HepG2 (cell line): ENCODE measurements at regions not wholly inside any gene's neighbourhood (a gene's known extent, or its start where the extent isn't known, plus 50 kb on each side); places are given as distances from the start of the nearest gene placed in this dataset.
A peak's percentile ranks its signal among the peaks of the same experiment; 100 is the strongest.

ENCODE experiments used
- BCLAF1 ChIP-seq: fragments of 450-650 bp; IDR thresholded peaks from 2 replicates; pipeline ENCODE4 v1.6.1; 2017; ENCODE audit warnings: mild to moderate bottlenecking
- CHCHD3 ChIP-seq: sonication (generic); formaldehyde crosslinking; IDR thresholded peaks from 2 replicates; pipeline ENCODE4 v1.8.0; 2022; ENCODE audit warnings: mild to moderate bottlenecking, missing genetic modification reagents, moderate library complexity
- CHD4 ChIP-seq: fragments of 200-600 bp; sonication (generic); IDR thresholded peaks from 2 replicates; pipeline ENCODE4 v1.7.0; 2017; ENCODE audit warnings: mild to moderate bottlenecking, low read length, borderline replicate concordance
- DNMT1 ChIP-seq: sonication (generic); formaldehyde crosslinking; IDR thresholded peaks from 2 replicates; pipeline ENCODE4 v1.5.1; 2020; ENCODE audit warnings: mild to moderate bottlenecking, missing genetic modification reagents
- HHEX ChIP-seq: IDR thresholded peaks from 2 replicates; pipeline ENCODE4 v1.6.1; 2016; ENCODE audit warnings: control low read depth
- KLF6 ChIP-seq: IDR thresholded peaks from 2 replicates; pipeline ENCODE4 v1.8.0; 2016; ENCODE audit warnings: missing biosample characterization, missing genetic modification reagents
- MATR3 ChIP-seq: sonication (generic); formaldehyde crosslinking; IDR thresholded peaks from 2 replicates; pipeline ENCODE4 v1.4.0; 2020; ENCODE audit warnings: missing genetic modification reagents
- MIER3 ChIP-seq: IDR thresholded peaks from 2 replicates; pipeline ENCODE4 v1.6.1; 2016; ENCODE audit warnings: missing compliant biosample characterization, borderline replicate concordance
- SIN3B ChIP-seq: fragments of 150-350 bp; IDR thresholded peaks from 2 replicates; pipeline ENCODE4 v1.6.1; 2014; ENCODE audit warnings: low read length
- SP1 ChIP-seq, 2 experiments: fragments of 450-650 bp in 1 of 2; sonication (generic) in 1 of 2; formaldehyde crosslinking in 1 of 2; IDR thresholded peaks; 2 replicates each; pipeline versions ENCODE4 v1.4.0 to v1.6.1; 2016 to 2020; ENCODE audit warnings: missing genetic modification reagents in 1 of 2
- SP4 ChIP-seq: sonication (generic); formaldehyde crosslinking; IDR thresholded peaks from 2 replicates; pipeline ENCODE4 v1.8.1; 2023; ENCODE audit warnings: mild to moderate bottlenecking, missing genetic modification reagents
- ZBTB25 ChIP-seq: IDR thresholded peaks from 2 replicates; pipeline ENCODE4 v1.6.1; 2018; ENCODE audit warnings: missing genetic modification reagents
- ZNF740 ChIP-seq: sonication (generic); formaldehyde crosslinking; IDR thresholded peaks from 2 replicates; pipeline ENCODE4 v1.4.0; 2020; ENCODE audit warnings: missing genetic modification reagents
- ZNF776 ChIP-seq: sonication (generic); formaldehyde crosslinking; IDR thresholded peaks from 2 replicates; pipeline ENCODE4 v1.4.0; 2020; ENCODE audit warnings: mild to moderate bottlenecking, missing genetic modification reagents
- ZSCAN21 ChIP-seq: sonication (generic); formaldehyde crosslinking; IDR thresholded peaks from 2 replicates; pipeline ENCODE4 v1.8.0; 2022; ENCODE audit warnings: mild to moderate bottlenecking, missing genetic modification reagents, moderate library complexity, borderline replicate concordance
- TF ChIP-seq, protein P1 (sequence below): sonication (generic); formaldehyde crosslinking; IDR thresholded peaks from 2 replicates; pipeline ENCODE4 v1.4.0; 2020; ENCODE audit warnings: mild to moderate bottlenecking, missing genetic modification reagents

DNA sequence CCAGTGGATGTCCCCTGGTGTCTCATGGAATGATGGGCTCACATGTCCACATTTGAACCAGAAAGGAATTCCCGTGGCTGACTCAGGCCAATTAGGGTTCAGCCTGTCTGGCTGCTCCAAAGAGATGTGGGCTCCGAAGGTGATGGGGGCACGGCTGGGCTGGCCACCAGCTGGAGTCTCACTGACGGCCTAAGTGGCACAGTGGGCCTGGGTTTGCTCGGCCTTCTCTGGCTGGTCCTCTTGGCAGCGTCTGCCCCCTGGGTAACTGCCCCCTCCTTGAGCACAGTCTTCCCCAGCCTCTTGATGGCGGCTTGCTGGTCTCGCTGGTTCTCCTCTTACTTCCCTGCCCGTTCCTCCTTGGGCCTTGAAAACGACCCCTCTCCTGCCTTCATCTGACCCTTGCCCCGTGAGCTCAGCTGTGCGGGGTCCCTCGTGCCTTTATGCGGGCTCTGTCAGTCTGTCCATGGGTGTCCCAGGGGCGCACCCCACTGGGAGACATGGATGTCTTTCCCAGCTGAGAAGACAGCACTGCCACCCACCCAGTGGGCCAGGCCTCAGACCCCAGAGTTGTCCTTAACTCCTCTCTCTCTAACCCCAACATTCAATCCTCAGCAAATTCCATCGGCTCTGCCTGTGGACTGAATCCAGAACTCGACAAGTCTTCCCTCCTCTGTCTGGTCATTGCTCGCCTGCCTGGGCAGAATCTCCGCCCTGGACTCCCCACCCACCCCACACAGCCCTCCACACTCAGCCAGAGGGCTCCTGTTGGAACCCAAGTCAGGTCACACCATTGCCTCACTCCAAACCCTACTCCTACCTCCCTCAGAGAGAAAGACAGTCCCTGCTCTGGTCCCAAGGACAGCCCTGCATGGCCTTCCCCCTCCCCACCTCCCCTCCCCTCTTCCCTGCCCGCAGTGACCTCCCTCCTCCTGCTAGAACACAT is 78.7 kb downstream of the CEBPB start (continued):
- TF ChIP-seq DNMT1 (0 out of 2 replicates have a peak, but pooled peaks have one; percentile 52), SP1 (IDR thresholded peaks at IDR 0.05) (0 out of 2 replicates have a peak, but pooled peaks have one; percentile 14), SP1 (CRISPR knock-in tag; IDR thresholded peaks at IDR 0.05) (peak; percentile 27; the same call in 1 of the 2 replicates), BCLAF1 (no peak), HHEX (CRISPR knock-in tag) (no peak), ZNF740 (no peak), CHCHD3 (CRISPR knock-in tag) (0 out of 2 replicates have a peak, but pooled peaks have one; percentile 34), SIN3B (no peak), ZNF776 (CRISPR knock-in tag) (peak; percentile 36; the same call in 1 of the 2 replicates), ZSCAN21 (CRISPR knock-in tag) (no peak; the same call in 1 of the 2 replicates), MIER3 (no peak), MATR3 (CRISPR knock-in tag) (no peak), SP4 (CRISPR knock-in tag) (no peak), KLF6 (CRISPR knock-in tag) (no peak), ZBTB25 (no peak), CHD4 (0 out of 2 replicates have a peak, but pooled peaks have one; percentile 6)
- TF ChIP-seq, protein P1, sequence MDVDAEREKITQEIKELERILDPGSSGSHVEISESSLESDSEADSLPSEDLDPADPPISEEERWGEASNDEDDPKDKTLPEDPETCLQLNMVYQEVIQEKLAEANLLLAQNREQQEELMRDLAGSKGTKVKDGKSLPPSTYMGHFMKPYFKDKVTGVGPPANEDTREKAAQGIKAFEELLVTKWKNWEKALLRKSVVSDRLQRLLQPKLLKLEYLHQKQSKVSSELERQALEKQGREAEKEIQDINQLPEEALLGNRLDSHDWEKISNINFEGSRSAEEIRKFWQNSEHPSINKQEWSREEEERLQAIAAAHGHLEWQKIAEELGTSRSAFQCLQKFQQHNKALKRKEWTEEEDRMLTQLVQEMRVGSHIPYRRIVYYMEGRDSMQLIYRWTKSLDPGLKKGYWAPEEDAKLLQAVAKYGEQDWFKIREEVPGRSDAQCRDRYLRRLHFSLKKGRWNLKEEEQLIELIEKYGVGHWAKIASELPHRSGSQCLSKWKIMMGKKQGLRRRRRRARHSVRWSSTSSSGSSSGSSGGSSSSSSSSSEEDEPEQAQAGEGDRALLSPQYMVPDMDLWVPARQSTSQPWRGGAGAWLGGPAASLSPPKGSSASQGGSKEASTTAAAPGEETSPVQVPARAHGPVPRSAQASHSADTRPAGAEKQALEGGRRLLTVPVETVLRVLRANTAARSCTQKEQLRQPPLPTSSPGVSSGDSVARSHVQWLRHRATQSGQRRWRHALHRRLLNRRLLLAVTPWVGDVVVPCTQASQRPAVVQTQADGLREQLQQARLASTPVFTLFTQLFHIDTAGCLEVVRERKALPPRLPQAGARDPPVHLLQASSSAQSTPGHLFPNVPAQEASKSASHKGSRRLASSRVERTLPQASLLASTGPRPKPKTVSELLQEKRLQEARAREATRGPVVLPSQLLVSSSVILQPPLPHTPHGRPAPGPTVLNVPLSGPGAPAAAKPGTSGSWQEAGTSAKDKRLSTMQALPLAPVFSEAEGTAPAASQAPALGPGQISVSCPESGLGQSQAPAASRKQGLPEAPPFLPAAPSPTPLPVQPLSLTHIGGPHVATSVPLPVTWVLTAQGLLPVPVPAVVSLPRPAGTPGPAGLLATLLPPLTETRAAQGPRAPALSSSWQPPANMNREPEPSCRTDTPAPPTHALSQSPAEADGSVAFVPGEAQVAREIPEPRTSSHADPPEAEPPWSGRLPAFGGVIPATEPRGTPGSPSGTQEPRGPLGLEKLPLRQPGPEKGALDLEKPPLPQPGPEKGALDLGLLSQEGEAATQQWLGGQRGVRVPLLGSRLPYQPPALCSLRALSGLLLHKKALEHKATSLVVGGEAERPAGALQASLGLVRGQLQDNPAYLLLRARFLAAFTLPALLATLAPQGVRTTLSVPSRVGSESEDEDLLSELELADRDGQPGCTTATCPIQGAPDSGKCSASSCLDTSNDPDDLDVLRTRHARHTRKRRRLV (CRISPR knock-in tag): no peak
